Suprapubic skin (tissue), 3 donors: ENCODE measurements at regions not wholly inside any gene's neighbourhood (a gene's known extent, or its start where the extent isn't known, plus 50 kb on each side); places are given as distances from the start of the nearest gene placed in this dataset.

Experiments
- EP300 ChIP-seq: sonication (generic); formaldehyde crosslinking; IDR thresholded peaks from one replicate; pipeline ENCODE4 v1.6.1; 2017; ENCODE audit warnings: antibody characterized with exemption
- TF ChIP-seq, protein P1 (sequence below), 2 donors: fragments of 200-600 bp in 1 of 2; fragments of 450-650 bp in 1 of 2; sonication (generic) in 1 of 2; IDR thresholded peaks; one replicate each; pipeline ENCODE4 v1.5.1; 2016 to 2019; ENCODE audit warnings: antibody characterized with exemption in 2 of 2, mild to moderate bottlenecking in 1 of 2, moderate library complexity in 1 of 2

DNA sequence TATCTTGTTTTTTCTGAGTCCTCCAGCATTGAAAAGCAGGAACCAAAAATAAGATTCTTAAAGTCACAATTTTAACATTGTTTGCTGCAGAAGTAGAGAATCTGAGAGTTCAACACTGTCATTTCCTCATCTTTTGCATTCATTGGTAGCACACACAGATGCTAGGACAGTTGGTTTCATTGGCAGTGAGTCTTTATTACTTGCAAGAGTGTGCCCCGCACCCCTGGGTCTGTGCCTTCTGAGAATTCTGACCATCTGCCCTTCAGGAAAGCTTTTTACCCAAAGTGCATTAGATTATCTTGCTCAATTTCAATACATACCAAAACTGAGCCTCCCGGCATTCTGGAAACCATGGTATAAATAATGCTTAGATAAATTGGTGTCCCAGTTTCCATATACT lies 247.7 kb upstream of the SLITRK1 start:
- TF ChIP-seq, protein P1, sequence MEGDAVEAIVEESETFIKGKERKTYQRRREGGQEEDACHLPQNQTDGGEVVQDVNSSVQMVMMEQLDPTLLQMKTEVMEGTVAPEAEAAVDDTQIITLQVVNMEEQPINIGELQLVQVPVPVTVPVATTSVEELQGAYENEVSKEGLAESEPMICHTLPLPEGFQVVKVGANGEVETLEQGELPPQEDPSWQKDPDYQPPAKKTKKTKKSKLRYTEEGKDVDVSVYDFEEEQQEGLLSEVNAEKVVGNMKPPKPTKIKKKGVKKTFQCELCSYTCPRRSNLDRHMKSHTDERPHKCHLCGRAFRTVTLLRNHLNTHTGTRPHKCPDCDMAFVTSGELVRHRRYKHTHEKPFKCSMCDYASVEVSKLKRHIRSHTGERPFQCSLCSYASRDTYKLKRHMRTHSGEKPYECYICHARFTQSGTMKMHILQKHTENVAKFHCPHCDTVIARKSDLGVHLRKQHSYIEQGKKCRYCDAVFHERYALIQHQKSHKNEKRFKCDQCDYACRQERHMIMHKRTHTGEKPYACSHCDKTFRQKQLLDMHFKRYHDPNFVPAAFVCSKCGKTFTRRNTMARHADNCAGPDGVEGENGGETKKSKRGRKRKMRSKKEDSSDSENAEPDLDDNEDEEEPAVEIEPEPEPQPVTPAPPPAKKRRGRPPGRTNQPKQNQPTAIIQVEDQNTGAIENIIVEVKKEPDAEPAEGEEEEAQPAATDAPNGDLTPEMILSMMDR (IDR thresholded peaks at IDR 0.05), result no peak
- TF ChIP-seq EP300, result no peak
